ENCODE measurements at regions not wholly inside any gene's neighbourhood (a gene's known extent, or its start where the extent isn't known, plus 50 kb on each side); places are given as distances from the start of the nearest gene placed in this dataset.

DNA sequence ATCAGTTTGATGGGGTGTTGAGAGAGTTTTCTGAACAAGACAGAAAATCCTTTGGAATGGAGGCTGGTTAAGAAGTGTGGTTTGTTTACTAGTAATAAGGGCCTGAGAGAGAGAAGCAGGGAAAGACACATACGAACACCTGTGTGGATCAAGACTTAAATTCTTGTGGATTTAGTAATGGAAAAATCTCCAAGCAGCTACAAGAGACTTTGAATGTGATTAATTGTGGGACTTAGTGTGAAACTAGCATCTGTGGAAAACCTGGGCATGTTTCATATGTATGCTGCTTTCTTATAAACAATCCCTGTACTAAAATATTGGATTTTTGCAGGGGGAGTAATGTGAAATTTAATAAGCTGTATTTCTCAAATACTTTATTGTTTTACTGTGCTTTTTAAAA lies 399.1 kb downstream of the SI start:
- H3K4me2 ChIP-seq (ENCODE audit: low read length): no peak overlapping the region
- H4K20me1 ChIP-seq (ENCODE audit: insufficient read depth, low read length): no peaks in the 10 kb centered on the region
- no peak overlapping the region for H3K9ac ChIP-seq (ENCODE audit: low read length)
- no peaks in the 10 kb centered on the region for H3F3A ChIP-seq (ENCODE audit: insufficient read depth, low read length)
- no peaks in the 10 kb centered on the region for H3K4me1 ChIP-seq (ENCODE audit: insufficient read depth, low read length, severe bottlenecking)
- H3K9me2 ChIP-seq (ENCODE audit: low read depth, low read length): no peaks in the 10 kb centered on the region; the same call in 1 of the 2 replicates
- no peak overlapping the region for H3K4me3 ChIP-seq (ENCODE audit: low read depth, low read length, poor library complexity, severe bottlenecking)
- TF ChIP-seq EZH2 (IDR thresholded peaks at IDR 0.05; ENCODE audit: borderline replicate concordance, low read length) (no peak), CTCF (IDR thresholded peaks at IDR 0.05; ENCODE audit: low read length) (no peak)
- no peaks in the 10 kb centered on the region for H3K36me3 ChIP-seq (ENCODE audit: insufficient read depth, low read length)
- no peak overlapping the region for H3K27ac ChIP-seq (ENCODE audit: low read depth, low read length, poor library complexity, severe bottlenecking)
- H2AFZ ChIP-seq (ENCODE audit: low read length): no peak overlapping the region
- no peaks in the 10 kb centered on the region for H3K27me3 ChIP-seq (ENCODE audit: insufficient read depth, low read length)
- no peaks in the 10 kb centered on the region for H3K79me2 ChIP-seq (ENCODE audit: insufficient read depth, low read length)
- no peaks in the 10 kb centered on the region for H3K9me3 ChIP-seq (ENCODE audit: low read length)

- Histone ChIP-seq H3K4me2 (ENCODE audit: low read length) (no peak overlapping the region), H3K4me3 (ENCODE audit: low read depth, low read length, poor library complexity, severe bottlenecking) (no peak overlapping the region), H3K27me3 (ENCODE audit: insufficient read depth, low read length) (no peaks in the 10 kb centered on the region), H3K27ac (ENCODE audit: low read depth, low read length, poor library complexity, severe bottlenecking) (no peak overlapping the region), H3K9ac (ENCODE audit: low read length) (no peak overlapping the region), H3F3A (ENCODE audit: insufficient read depth, low read length) (no peaks in the 10 kb centered on the region), H3K9me2 (ENCODE audit: low read depth, low read length) (no peaks in the 10 kb centered on the region; the same call in 1 of the 2 replicates), H3K36me3 (ENCODE audit: insufficient read depth, low read length) (no peaks in the 10 kb centered on the region), H3K4me1 (ENCODE audit: insufficient read depth, low read length, severe bottlenecking) (no peaks in the 10 kb centered on the region), H3K9me3 (ENCODE audit: low read length) (no peaks in the 10 kb centered on the region), H2AFZ (ENCODE audit: low read length) (no peak overlapping the region), H4K20me1 (ENCODE audit: insufficient read depth, low read length) (no peaks in the 10 kb centered on the region), H3K79me2 (ENCODE audit: insufficient read depth, low read length) (no peaks in the 10 kb centered on the region)
- TF ChIP-seq CTCF (IDR thresholded peaks at IDR 0.05; ENCODE audit: low read length) (no peak), EZH2 (IDR thresholded peaks at IDR 0.05; ENCODE audit: borderline replicate concordance, low read length) (no peak)
Observed at GRCh38 chr3:164677317-164677716, 401.0 kb downstream of the SI start.

GRCh38 chr3:164673738-164674137 lies 404.6 kb downstream of the SI start:
- H3K27me3 ChIP-seq (ENCODE audit: insufficient read depth, low read length): no peaks in the 10 kb centered on the region
- no peak overlapping the region for H3K4me2 ChIP-seq (ENCODE audit: low read length)
- no peaks in the 10 kb centered on the region for H4K20me1 ChIP-seq (ENCODE audit: insufficient read depth, low read length)
- H3K9me2 ChIP-seq (ENCODE audit: low read depth, low read length): no peaks in the 10 kb centered on the region; the same call in 1 of the 2 replicates
- H3F3A ChIP-seq (ENCODE audit: insufficient read depth, low read length): no peaks in the 10 kb centered on the region
- TF ChIP-seq EZH2 (IDR thresholded peaks at IDR 0.05; ENCODE audit: borderline replicate concordance, low read length) (no peak), CTCF (IDR thresholded peaks at IDR 0.05; ENCODE audit: low read length) (peak; percentile 39; the same call in 1 of the 2 replicates)
- H3K27ac ChIP-seq (ENCODE audit: low read depth, low read length, poor library complexity, severe bottlenecking): no peak overlapping the region
- no peaks in the 10 kb centered on the region for H3K9me3 ChIP-seq (ENCODE audit: low read length)
- H3K4me1 ChIP-seq (ENCODE audit: insufficient read depth, low read length, severe bottlenecking): no peaks in the 10 kb centered on the region
- H3K36me3 ChIP-seq (ENCODE audit: insufficient read depth, low read length): no peaks in the 10 kb centered on the region
- no peaks in the 10 kb centered on the region for H3K79me2 ChIP-seq (ENCODE audit: insufficient read depth, low read length)
- H3K4me3 ChIP-seq (ENCODE audit: low read depth, low read length, poor library complexity, severe bottlenecking): no peak overlapping the region
- H2AFZ ChIP-seq (ENCODE audit: low read length): no peak overlapping the region
- H3K9ac ChIP-seq (ENCODE audit: low read length): no peak overlapping the region
